Activated gamma-delta T cell treated with anti-CD3 and anti-CD28 coated beads, Interleukin-2, amount 50 U/mL, for 16 hours (primary cell): ENCODE measurements at regions not wholly inside any gene's neighbourhood (a gene's known extent, or its start where the extent isn't known, plus 50 kb on each side); places are given as distances from the start of the nearest gene placed in this dataset.

Experiments
- DNase-seq: peaks from one replicate; pipeline ENCODE4 v3.0.0-alpha.2; 2020; ENCODE audit warnings: low read depth

DNA sequence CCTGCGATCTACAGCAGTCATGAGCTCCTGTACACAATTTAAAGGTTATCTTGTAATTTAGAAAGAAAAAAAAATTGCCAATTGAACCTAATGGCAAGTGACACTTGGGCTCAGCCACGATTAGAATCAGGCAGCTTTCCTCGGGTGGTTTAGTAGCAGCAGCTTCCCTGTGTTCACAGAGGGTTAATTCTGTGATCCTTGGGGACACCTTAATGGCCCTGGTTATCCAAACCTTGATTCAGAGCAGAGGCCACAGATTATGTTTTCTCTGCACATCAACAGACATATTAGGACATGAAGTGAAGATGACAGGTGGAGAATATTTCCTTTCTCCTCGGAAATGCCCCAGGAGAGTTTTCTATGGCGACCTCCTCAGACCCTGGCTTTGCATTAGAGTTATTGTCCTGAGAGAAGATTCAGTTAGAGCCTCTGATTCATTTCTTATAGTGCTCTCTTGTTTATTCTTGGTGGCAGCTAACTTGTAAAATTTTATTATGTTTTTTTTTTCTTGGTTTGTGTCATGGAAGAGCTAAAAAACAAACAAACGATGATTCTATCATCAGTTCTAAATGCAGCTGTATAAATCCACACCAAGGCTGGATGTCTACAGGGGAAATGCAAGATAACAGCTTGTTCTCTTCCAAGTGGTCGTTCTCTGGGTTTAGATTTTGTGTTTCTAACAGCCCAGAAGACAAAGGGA is 351.2 kb upstream of the DYNLRB2 start:
- no peak for DNase-seq

DNA sequence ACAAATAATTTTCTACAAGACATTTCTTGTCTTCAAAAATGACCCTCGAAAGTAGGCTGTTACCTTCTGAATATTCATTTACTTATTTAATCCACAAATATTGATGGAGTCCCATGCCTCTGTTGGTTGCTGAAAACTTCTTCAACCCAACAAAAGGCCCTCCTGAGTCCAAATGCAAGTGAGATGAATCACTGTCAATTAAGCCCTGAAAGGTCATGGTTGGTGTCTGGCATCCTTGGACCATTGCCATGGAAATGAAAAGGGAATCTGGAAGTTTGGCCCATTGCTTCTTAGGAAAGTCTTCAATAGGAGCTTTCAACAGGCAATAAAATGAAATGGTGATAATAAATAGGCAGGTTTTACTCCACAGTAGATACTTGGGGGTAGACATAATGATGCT is 364.7 kb upstream of the DYNLRB2 start:
- DNase-seq = no peak

DNA sequence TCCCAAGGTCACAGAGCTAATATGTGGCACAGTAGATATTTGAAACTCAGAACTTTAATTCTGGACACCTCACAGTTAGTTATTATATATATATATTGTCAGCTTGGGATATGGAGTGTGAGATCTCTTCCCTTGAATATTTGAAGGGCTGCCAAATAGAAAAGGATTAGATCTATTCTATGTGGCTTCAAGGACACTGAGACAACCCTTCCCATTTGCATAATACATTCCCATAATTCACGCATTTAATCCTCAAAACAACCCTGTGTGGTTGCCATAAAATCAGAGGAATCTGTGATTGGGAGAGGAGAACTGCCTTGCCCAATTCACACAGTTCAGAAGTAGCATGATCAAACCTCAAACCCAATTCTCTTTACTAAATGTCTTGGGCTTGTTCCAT is 365.8 kb upstream of the DYNLRB2 start:
- no peak for DNase-seq

DNA sequence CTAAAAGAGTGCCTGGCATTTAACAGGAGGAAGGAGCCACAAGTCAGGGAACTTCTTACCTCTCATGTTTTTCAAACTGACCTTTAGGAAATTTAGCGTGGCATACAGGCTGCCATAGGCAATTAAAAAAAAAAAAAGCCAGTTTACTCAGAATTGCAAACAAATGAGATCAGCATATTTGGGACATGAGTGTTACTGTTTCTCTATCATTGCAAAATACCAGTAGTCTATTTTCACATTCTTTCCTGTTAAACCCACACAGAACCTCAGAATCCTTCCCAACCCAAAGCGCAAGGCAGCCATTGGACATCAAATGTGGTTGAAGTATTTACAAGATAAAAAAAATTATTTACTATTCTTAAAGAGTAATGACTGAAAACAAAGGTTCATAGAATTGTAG is 366.4 kb upstream of the DYNLRB2 start:
- no peak for DNase-seq

DNA sequence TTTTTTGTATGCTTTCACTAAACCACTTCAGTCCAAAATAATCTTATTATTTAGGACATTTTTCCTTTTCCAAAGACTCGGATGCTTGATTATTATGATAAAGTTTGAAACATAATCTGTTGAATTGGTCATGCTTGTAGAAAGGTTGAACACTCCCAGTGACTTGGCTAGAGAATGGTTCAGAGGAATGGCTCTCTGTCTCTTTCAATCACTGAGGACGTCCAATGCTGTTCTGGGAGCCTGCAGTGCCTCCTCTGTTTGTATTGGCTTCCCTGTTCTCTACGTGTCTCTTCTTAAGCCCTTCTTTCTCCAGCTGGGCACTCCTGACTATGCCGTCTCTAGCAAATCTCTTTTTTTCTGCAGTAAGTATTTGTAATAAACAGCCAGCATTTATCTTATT is 369.0 kb upstream of the DYNLRB2 start:
- no peak for DNase-seq

DNA sequence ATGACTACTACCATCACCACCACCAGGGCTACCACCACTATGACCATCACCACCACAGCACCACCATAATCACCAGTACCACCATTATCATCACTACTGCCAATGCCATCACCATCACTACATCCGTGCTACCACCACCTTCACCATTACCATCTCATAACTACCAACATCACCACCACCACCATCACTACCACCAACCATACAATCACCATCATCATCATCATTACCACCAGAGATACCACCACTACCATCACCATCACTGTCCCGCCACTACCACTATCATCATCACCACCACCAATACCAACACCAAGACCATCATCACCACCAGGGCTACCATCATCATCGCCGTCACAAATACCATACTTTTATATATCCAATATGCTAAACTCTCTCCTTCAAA is 369.6 kb upstream of the DYNLRB2 start:
- DNase-seq = no peak

DNA sequence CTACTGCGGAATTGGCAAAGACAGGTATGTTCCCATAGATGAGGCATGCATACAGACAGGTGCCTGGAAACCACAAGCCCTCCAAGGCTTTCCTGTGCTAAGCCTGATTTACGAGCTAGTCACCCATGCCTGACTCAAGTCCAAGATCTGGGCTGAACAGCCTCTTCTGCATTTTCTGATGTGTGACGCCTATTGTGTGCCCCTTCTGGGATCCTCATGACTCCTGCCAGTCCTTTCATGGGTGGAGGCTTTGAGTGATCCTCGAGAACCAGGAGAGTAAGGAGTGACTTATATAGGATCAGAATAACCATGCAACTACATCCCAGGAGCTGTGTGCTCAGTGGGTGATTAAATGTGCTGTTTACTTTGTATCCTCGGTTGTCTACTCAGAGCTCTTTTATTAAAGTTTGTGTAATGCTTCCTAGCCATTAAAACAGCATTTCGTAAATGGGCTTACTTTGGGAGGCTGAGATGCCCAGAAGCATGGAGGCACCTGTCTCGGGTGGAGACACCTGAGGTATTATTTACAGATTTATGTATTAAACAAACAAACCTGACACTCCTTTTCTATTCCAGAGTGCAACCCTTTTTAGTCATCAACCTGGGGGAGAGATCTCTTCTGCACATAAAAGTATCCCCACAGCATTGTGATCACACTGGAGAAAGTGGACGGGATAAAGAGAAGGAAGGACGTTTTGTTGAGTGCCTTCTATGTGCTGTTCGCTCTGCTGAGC is 373.0 kb upstream of the DYNLRB2 start:
- no peak for DNase-seq

DNA sequence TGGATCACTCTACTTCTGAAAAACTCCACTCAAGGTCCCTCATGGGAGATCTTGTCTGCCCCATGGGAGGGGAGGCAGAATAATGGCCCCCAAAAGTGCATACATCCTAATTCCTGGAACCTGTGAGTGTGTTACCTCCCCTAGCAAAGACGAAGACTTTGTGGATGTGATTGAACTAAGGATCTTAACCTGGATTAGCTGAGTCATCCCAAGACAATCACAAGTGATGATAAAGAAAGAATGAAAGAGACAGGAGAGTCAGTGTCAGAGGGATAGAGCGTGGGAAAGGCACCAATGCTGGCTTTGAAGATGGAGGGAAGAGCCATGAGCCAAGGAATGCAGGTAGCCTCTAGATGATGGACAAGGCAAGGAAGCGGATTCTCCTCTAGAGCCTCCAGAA is 374.7 kb upstream of the DYNLRB2 start:
- DNase-seq = no peak

DNA sequence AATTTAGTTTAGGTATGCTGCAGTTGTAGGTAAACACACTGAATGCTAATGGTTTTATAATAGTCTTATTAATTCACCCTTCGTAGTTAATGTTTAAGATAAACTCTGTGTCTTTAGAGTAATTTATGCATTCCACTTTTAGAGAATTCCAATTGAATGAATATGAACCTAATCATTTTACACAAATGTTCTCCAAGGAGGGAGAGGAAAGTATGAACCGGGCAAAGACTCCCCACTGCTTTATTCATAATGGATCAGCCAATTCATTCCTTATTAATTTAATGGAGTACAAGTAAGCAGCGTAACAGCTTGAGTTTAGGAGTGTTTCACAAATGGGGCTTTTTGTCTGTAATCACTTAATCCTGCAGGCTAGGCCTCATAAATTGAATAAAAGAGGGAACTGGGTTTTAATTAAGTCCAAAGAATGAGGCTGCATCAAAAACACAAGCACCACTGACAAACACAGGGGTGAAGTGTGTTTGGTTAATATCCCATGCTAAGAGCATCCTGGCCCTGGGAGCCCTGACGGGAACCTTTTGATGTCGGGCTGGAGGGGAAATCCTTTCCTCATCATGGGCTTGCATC is 375.7 kb upstream of the DYNLRB2 start:
- no peak for DNase-seq

DNA sequence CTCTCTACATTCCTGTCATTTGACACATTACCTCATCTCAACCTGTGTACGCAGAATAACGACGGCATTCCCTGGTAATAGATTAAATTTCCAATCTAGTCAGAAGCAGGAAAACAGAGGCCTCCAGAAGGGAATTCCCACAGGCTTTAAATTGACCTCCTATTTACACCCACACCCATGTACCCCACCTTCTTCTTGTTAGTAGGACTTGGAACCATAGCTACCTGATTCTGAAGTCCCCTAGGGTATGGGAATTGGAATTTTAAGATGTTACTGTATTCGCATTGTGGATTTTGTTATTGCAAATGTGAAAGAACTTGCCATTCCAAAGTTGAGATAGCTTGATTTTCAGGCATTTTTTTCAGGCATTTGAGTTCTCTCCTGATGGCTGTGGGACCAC is 377.5 kb upstream of the DYNLRB2 start:
- no peak for DNase-seq

DNA sequence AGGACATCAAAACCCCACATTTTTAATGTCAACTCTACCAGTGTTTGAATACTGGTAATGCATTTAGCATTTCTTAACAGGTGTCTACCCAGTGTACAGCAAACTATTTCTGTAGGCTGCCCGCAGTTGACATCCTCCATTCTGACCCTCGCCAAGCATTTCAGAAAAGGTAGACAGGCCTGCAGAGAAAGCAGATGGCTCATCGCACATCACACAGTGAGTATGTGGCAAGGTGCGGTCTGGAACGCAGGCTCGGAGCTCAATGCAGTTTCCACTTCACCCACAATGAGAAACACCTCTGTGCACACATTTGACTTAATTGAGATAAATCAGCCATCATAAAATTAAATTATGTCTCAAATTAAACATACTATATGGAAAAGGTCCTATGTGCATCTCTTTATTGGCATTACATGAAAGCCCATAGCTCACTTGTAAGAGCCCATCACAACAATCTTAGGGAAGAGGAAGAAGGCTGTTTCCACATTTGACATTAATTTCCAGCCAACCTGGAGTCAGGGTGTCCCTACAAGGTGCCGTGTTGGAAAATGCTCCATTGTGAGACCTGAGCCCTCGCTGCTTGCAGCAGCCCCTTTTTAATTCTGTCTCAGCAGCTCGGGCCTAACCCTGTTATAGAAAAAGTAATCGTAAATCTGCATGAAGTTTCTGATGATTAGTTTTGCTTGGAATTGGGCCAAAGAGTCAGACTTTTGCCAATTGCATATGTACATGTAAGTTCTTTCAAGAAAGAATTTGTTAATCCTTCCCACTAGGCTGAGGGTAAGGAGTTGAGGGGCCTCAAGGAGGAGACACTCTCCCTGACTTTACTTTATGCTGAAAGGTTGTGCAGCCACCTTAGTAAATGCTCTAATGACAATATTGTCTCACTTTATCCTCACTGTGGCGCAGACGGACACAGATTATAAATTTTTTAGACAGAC is 378.7 kb upstream of the DYNLRB2 start:
- no peak for DNase-seq

DNA sequence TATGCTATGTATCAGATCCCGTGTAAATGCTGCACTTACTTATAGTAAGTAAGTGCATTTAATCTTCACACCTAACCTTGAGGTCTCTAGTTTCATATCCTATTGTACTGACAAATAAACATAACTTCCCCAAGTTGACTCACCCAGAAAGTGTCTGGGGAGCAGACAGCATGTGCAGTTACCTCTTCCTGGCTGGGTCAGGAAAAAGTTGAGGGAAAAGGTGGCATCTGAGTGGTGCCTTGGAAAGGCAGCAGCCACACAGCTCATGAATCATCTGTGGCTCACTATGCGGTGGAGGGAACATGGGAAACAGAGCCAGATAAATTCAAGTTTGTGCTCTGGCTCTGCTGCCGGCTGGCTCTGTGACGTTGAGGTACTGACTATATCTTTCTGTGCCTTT is 382.0 kb upstream of the DYNLRB2 start:
- DNase-seq = no peak

DNA sequence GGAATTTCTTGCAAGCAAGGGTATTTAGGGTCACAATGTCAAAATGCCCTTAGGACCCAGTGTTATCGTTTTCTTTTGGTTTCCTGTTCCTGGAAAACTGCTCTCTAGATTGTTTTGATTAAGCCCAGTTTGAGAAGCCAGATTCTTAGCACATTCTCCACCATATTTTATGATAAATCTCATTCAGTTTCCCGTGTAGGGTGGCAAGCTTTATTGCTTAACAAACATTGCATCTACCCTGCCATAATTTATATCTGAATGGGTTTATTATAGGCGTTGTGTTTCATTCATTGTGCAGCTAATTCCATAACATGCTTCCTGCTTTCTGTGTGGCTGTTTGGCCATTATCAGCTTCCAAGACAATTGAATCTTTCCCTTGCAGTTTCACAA is 389.1 kb upstream of the DYNLRB2 start:
- DNase-seq = no peak

DNA sequence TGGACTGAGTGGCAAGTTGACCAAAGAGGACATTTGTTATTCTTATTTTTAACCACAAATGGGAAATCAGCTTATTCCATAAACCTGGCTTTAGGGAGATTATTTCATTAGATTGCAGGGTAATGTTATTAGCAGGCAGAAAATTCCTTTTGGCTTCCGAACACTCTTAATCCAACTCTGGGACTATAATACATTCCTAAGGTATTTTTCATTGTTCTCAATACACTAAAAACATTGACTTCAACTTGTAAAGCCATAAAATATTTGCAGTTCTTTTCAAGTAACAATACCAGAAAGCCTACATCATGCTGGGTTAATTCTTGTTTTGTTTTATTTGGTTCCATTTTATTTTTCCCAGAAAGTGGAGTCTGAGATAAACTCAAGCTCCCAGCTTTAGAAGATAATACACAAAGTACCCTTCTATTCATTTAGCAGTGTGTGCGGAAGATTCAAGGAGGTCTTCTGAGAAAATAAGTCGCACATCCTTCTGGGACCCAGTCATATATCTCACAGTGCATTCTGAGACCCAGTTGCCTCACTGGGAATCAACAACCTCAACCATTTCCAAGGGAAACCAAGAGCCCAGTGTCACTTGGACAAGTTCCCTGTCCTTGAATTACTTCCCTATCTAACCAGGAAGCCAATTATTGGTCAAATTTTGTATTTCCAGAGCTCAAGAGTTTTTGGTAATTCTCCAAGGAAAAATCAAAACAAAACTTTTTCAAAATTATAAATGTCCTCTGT is 389.6 kb upstream of the DYNLRB2 start:
- DNase-seq = no peak

DNA sequence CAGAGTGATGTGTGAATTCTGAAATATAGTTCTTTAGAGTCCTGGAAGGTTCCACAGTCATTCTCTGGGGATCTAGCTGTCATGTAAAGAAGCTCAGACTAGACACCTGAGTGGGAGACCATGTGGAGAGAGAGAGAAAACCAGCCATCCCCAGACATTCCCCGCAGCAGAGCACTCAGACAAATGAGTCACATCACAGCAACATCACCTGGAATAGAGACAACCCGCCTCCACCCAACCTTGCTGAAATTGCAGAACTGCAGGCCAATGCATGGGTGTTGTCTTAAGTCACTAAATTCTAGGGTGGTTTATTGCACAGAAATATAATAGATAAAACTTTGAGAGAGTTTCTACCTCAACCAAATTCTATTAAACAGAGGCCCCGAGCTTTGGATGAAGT is 392.0 kb upstream of the DYNLRB2 start:
- no peak for DNase-seq

DNA sequence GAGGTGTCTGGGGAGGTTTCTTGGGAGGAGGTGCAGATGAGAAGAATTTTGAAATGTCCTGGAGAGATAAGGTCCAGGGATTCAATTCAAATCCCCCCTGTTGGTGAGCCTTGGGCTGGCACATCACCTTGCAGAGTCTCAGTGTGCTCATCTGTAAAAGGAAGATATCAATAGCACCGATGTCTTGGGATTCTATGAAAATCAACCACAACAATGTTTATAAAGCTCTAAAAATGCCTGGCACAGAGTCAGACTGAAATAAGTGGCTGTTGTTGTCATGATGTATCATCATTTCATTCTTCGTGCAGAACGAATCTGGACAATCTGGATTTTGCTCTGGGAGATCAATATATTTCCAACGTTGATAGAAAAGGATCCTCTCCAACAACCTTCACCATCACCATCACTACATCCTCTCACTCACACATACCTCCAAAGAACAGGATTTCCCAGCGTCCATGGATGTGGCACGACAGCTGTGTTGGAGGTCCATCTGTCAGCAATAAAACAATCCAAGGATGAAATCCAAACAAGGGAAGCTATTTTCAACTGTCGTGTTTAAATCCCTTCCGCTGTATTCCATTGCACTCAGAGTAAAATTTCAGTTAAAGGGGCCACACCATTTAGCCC is 393.7 kb upstream of the DYNLRB2 start:
- DNase-seq = no peak

DNA sequence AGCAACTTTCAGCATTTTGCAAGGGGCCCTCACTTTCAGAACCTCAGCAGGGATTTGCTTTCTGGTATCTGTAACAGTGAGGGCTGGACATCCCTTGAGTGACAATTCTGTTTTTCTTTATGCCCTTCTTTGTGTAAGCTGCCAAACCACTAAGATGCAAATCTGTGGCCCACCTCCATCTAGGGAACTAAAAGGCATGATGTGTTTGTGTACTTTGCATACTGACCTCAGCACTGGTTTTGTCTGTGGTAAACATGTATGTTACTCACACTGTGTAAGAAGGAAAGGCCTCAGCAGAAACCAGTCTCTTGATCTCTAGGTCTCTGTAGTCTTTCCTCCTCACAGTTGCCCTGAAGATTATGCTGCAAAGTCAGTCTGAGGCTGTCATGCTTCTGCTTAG is 396.6 kb upstream of the DYNLRB2 start:
- DNase-seq = no peak

DNA sequence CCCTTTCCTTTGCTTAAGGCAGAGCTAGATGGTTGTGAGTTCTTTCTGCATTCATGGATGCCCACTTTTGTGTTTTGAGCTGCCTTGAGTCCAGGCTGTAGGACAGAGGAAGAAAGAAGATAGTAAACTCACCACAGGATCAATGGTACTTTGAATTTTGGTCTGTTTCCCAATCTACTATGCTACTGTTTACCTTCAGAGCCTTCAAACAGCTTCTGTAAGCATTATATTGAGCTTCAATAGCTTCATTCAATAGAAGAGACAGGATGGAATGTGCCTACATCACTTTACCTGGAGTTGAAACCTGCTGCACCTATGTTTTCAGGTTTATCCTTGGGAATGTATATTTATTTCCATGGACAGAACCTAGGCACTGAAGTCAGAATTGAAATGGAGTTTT is 397.9 kb upstream of the DYNLRB2 start:
- no peak for DNase-seq

DNA sequence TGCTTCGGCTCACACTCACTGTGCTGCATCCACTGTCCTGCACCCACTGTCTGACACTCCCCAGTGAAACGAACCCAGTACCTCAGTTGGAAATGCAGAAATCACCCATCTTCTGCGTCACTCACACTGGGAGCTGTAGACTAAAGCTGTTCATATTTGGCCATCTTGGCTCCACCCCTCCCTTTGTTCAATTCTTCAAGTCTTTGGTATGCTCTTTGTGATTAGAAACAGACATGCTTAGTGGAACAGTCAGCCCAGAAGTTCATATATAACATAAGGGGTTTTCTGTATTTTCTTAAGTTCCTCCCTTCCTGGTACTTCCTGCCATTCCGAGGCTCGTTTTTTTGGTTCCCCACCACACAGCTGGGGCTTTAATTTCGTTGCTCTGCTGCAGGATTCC is 398.5 kb upstream of the DYNLRB2 start:
- DNase-seq = no peak

DNA sequence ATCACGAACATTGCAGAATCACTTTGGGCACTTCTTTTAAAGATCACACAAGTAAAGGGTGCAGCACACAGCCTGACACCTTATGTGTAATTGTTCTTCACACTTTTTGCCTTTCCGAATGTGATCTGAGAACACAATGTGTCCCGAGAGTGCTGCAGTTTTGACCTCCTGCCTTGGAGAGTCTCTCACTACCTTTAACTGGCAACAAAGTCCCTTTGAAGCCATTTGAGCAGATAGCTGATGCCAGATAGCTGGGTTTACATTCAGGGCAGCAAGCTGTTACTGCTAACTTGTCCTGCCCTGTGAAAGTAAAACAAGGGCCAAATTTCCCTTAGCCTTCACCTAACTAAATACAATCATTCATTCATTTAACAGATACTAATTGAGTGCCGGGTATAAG is 411.0 kb upstream of the DYNLRB2 start:
- DNase-seq = no peak

DNA sequence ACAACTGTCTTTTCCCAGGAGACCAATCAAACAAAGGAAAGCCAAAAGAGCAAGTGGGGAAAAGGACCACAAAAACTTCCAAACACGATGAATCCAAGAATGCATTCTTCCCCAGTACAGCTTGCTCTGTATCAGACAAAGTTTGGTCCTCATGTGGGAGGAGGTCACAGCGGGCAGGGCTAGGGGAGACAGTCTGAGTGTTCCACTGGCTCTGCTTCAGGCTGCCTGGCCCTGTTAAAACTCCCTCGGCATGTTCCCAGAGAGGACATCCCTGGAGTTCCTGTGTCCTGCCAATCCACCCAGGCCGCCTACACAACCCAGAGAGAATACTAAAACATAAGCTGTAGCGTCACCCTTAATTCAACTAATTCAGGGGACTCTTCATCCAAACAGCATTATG is 415.1 kb upstream of the DYNLRB2 start:
- DNase-seq = no peak
